ENCODE measurements at regions not wholly inside any gene's neighbourhood (a gene's known extent, or its start where the extent isn't known, plus 50 kb on each side); places are given as distances from the start of the nearest gene placed in this dataset.

- 0 out of 5 replicates have a peak, but pooled peaks cover 0 to 2% of the 10 kb centered on the region in 2 experiments for H3K27me3 ChIP-seq (ENCODE audit: control insufficient read depth in 1 of 2, insufficient read depth in 2 of 2, low read length in 2 of 2)
- no TSS peak for BruUV-seq (replicated peaks)
Observed at GRCh38 chr11:116172156-116172555, 600.6 kb downstream of the BUD13 start.

More at GRCh38 chr11:116172156-116172555, 600.6 kb downstream of the BUD13 start:
- WGBS (ENCODE audit: low lambda C conversion rate) = 65% methylated on average over 2 of the region's 3 CpGs
- H4K20me1 ChIP-seq (ENCODE audit: insufficient read depth, low read length) = no peaks in the 10 kb centered on the region
- ATAC-seq (no peak), FAIRE-seq (no peak), DNase-seq (ENCODE audit: low spot score) (no peak)
- no peak overlapping the region for H3K9ac ChIP-seq (ENCODE audit: insufficient read depth, low read depth, low read length)
- no peak overlapping the region for H3K4me3 ChIP-seq (replicated peaks in 1 of 3; ENCODE audit: insufficient read depth in 1 of 3, low read depth in 2 of 3, low read length in 3 of 3)
- no peaks in the 10 kb centered on the region for H3K9me3 ChIP-seq (ENCODE audit: low read length)
- H3K4me2 ChIP-seq (ENCODE audit: low read depth, low read length) = no peak overlapping the region
- no peaks in the 10 kb centered on the region for H3K36me3 ChIP-seq (replicated peaks in 1 of 2; ENCODE audit: control insufficient read depth in 1 of 2, insufficient read depth in 2 of 2, low read length in 2 of 2)
- TF ChIP-seq CHCHD3 (CRISPR knock-in tag; IDR thresholded peaks at IDR 0.05) (no peak), FOXK2 (IDR thresholded peaks at IDR 0.05) (no peak), ZNF7 (CRISPR knock-in tag; IDR thresholded peaks at IDR 0.05) (no peak), ZNF766 (CRISPR knock-in tag; IDR thresholded peaks at IDR 0.05; ENCODE audit: borderline replicate concordance) (no peak), HOXA7 (CRISPR knock-in tag; IDR thresholded peaks at IDR 0.05) (no peak), NFE2 (CRISPR knock-in tag; IDR thresholded peaks at IDR 0.05) (no peak)
- TF ChIP-seq, protein P1, sequence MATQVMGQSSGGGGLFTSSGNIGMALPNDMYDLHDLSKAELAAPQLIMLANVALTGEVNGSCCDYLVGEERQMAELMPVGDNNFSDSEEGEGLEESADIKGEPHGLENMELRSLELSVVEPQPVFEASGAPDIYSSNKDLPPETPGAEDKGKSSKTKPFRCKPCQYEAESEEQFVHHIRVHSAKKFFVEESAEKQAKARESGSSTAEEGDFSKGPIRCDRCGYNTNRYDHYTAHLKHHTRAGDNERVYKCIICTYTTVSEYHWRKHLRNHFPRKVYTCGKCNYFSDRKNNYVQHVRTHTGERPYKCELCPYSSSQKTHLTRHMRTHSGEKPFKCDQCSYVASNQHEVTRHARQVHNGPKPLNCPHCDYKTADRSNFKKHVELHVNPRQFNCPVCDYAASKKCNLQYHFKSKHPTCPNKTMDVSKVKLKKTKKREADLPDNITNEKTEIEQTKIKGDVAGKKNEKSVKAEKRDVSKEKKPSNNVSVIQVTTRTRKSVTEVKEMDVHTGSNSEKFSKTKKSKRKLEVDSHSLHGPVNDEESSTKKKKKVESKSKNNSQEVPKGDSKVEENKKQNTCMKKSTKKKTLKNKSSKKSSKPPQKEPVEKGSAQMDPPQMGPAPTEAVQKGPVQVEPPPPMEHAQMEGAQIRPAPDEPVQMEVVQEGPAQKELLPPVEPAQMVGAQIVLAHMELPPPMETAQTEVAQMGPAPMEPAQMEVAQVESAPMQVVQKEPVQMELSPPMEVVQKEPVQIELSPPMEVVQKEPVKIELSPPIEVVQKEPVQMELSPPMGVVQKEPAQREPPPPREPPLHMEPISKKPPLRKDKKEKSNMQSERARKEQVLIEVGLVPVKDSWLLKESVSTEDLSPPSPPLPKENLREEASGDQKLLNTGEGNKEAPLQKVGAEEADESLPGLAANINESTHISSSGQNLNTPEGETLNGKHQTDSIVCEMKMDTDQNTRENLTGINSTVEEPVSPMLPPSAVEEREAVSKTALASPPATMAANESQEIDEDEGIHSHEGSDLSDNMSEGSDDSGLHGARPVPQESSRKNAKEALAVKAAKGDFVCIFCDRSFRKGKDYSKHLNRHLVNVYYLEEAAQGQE (IDR thresholded peaks at IDR 0.05; ENCODE audit: borderline replicate concordance in 1 of 2, low read depth in 1 of 2, low read length in 2 of 2) = no peak
- intact Hi-C loops (cut with micrococcal nuclease; ENCODE audit: unreplicated experiment) (no loop called here), in situ Hi-C loops (cut with HindIII; ENCODE audit: extremely low pct_ligation_motif_present, low pct_unique_long_range_greater_than_20kb) (no loop called here)
- H3K27ac ChIP-seq (ENCODE audit: extremely low read length, insufficient read depth, low read length) = no peak overlapping the region
- ChIA-PET CTCF (ENCODE audit: low intra/inter-chr PET ratio, low total read pairs) (no interaction called here), POLR2A (no interaction called here)
- no peaks in the 10 kb centered on the region for H3K79me2 ChIP-seq (ENCODE audit: insufficient read depth, low read length)
- no peak overlapping the region for H2AFZ ChIP-seq (ENCODE audit: low read length)
- H3K4me1 ChIP-seq (ENCODE audit: insufficient read depth, low read length) = peaks cover 5% of the 10 kb centered on the region; the same call in 1 of the 2 replicates

Measured in HepG2 (cell line).